ENCODE measurements at regions not wholly inside any gene's neighbourhood (a gene's known extent, or its start where the extent isn't known, plus 50 kb on each side); places are given as distances from the start of the nearest gene placed in this dataset.

DNA sequence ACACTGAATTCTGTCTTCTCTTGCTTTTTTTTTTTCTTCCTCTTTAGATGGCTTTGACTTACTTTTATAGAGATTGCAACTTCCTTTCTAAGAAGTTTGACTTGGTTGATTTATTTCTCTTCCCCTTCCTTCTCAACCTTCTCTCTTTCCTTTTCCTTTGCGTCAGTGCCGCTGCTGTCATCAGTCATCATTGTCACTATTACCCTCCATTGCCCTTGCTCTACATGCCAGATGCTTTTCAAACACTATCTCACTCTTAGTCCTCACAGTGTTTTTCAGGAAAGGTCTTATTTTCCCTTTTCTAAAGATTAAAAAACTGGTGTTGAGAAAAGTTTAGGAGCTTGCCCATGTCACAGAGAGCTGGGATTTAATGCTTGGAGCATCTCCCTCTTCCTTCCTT, 74.7 kb upstream of the C11orf87 start:
- no peak for DNase-seq (ENCODE audit: low read depth, low spot score)
- no peak overlapping the region for H3K4me3 ChIP-seq (ENCODE audit: low read depth, low read length)
- TF ChIP-seq, protein P1, sequence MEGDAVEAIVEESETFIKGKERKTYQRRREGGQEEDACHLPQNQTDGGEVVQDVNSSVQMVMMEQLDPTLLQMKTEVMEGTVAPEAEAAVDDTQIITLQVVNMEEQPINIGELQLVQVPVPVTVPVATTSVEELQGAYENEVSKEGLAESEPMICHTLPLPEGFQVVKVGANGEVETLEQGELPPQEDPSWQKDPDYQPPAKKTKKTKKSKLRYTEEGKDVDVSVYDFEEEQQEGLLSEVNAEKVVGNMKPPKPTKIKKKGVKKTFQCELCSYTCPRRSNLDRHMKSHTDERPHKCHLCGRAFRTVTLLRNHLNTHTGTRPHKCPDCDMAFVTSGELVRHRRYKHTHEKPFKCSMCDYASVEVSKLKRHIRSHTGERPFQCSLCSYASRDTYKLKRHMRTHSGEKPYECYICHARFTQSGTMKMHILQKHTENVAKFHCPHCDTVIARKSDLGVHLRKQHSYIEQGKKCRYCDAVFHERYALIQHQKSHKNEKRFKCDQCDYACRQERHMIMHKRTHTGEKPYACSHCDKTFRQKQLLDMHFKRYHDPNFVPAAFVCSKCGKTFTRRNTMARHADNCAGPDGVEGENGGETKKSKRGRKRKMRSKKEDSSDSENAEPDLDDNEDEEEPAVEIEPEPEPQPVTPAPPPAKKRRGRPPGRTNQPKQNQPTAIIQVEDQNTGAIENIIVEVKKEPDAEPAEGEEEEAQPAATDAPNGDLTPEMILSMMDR (IDR thresholded peaks at IDR 0.05; ENCODE audit: low read depth, low read length) = no peak
- in situ Hi-C loops (cut with HindIII; ENCODE audit: low sequenced_read_pairs) = no loop called here

GRCh38 chr11:109349276-109350080, 72.5 kb upstream of the C11orf87 start:
- in situ Hi-C loops (cut with HindIII; ENCODE audit: low sequenced_read_pairs) = no loop called here
- TF ChIP-seq, protein P1 (IDR thresholded peaks at IDR 0.05; ENCODE audit: low read depth, low read length) = no peak
- no peak for DNase-seq (ENCODE audit: low read depth, low spot score)
- no peak overlapping the region for H3K4me3 ChIP-seq (ENCODE audit: low read depth, low read length)

DNA sequence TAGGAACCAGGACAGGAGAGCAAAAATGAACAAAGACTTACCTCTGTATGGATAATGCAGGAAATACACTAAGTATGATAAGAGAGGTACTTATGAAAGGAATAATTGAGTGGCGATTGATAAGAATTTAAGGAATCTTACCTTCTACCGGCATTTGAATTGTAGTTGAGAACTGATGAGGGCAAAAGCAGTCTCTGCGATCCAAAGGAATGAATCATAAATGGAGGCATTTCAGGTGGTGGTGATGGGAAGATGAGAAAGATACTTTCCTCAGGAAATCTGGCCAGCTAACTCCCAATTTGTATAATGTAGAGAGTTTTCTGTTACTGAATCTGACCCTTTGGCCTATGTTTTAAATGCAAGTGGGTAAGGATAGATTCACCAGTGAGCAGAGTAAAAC, 71.9 kb upstream of the C11orf87 start:
- in situ Hi-C loops (cut with HindIII; ENCODE audit: low sequenced_read_pairs) = no loop called here
- H3K4me3 ChIP-seq (ENCODE audit: low read depth, low read length) = no peak overlapping the region
- DNase-seq (ENCODE audit: low read depth, low spot score) = no peak
- TF ChIP-seq, protein P1 (IDR thresholded peaks at IDR 0.05; ENCODE audit: low read depth, low read length) = no peak

- TF ChIP-seq, protein P1 (IDR thresholded peaks at IDR 0.05; ENCODE audit: low read depth, low read length) = no peak
- DNase-seq (ENCODE audit: low read depth, low spot score) = peak; percentile 18
- in situ Hi-C loops (cut with HindIII; ENCODE audit: low sequenced_read_pairs) = no loop called here
- H3K4me3 ChIP-seq (ENCODE audit: low read depth, low read length) = no peak overlapping the region
Observed at GRCh38 chr11:109362059-109362458, 59.9 kb upstream of the C11orf87 start.

DNA sequence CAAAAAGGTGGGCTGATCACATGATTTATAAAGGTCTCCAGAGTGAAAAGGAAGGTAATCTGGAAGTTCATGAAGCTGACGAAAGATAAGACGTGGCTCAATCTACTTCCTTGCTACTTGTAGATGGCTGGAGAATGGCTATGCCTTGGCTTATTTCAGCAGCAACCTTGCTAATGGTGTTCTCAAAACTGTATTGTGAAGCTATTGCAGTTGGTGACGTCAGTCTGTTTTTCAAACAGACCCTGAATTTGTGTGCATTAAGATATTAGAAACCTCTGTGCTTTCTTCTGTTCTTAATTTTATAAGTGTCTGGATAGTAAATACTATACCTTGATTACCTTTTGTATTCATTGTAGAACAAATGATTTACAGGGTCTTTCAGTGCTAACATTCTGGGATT, 58.3 kb upstream of the C11orf87 start:
- in situ Hi-C loops (cut with HindIII; ENCODE audit: low sequenced_read_pairs) = no loop called here
- H3K4me3 ChIP-seq (ENCODE audit: low read depth, low read length) = no peak overlapping the region
- DNase-seq (ENCODE audit: low read depth, low spot score) = no peak
- TF ChIP-seq, protein P1 (IDR thresholded peaks at IDR 0.05; ENCODE audit: low read depth, low read length) = no peak

DNA sequence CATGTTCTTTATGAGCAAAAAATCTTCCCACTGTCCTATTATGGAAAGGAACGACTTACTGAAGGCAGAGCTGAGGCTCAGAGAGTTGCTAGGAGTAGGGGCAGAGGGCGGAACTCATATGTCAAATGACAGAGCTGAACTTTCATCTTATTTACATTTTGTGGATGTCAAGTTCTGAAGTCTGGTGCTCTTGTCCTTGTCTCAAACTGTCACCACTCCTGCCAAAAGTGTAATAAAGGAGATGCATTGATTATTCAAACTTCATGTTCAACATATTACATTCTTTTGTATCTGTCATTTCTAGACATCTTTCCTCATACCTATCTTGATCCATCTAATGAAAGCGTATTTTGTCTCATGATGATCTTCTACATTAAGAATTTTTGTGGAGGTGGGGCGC, 57.1 kb upstream of the C11orf87 start:
- TF ChIP-seq, protein P1 (IDR thresholded peaks at IDR 0.05; ENCODE audit: low read depth, low read length) = no peak
- no peak overlapping the region for H3K4me3 ChIP-seq (ENCODE audit: low read depth, low read length)
- no peak for DNase-seq (ENCODE audit: low read depth, low spot score)
- in situ Hi-C loops (cut with HindIII; ENCODE audit: low sequenced_read_pairs) = no loop called here
